ENCODE measurements at regions not wholly inside any gene's neighbourhood (a gene's known extent, or its start where the extent isn't known, plus 50 kb on each side); places are given as distances from the start of the nearest gene placed in this dataset.

DNA sequence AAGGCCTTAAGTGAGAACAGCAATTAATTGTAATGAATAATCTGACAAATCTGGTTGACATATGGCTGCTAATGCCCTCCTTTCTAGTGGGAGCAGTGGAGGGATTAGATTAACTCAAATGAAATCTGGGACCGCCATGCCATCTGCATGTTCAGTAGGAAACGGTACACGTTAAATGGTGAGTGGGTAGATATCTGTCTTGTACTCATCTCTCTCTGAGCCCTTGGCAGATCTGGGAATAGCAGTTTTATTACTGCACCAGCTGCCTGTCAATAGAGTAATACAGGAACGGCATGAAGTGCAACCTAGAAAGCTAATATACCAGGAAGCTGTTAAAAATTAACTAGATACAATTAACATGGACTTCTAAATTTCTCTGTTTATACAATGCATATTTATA, 258.8 kb downstream of the GPD2 start:
- ATAC-seq, result no peak
- no peak for DNase-seq (ENCODE audit: low spot score)

DNA sequence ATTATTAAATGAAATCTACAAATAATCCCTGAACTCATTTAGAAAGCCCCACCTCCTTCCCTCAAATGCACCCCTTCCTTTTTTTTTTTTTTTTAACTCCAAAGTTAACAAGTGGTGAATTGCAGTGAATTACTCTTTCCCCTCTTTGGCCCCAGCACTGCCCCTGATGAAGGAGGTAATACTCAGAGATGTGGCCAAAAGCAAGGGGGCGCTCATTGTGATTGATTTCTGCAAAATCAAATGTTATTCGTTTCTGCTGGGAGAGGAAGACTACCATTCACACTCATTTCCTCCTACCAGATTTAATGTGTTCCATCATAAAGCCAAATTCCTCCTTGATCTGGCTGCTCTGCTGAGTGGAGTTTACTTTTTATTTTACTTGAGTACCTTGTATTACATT, 259.4 kb downstream of the GPD2 start:
- DNase-seq (ENCODE audit: low spot score) (no peak), ATAC-seq (no peak)

DNA sequence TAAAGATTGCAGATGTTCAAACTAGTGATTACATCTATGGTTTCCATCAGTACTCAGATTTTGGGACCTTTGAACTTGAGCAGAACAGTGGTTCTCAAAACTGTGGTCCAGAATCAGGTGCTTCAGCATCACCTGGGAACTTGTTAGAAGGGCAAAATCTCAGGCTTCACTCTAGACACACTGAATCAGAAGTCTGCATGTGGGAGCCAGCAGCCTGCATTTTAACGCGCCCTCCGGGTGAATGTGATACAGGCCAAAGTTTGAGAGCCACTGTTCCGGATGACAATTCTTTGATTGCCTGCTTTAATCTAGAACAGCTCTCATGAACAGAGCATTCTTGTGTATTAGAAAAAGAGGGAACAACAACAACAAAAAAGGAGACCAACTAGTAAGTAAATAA, 261.7 kb downstream of the GPD2 start:
- no peak for DNase-seq (ENCODE audit: low spot score)
- no peak for ATAC-seq

DNA sequence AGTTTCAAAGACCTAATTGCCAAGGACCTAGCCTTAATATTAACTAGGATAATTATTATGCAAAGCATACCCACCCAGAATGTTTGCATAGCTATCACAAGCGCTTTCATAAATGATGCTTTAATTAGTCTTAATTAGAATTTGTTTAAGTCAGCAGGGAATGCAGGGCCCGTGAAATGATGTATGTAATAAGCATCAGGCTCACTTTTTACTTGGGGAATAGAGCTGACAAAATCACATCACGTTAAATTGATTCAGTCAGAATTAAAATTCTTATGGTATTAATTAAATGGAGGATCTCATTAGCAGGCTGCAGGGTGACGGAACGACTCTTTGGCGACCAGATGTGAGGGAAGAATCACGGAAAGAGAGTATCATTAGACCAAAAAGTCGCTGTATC, 264.5 kb downstream of the GPD2 start:
- no peak for DNase-seq (ENCODE audit: low spot score)
- ATAC-seq, result no peak

DNA sequence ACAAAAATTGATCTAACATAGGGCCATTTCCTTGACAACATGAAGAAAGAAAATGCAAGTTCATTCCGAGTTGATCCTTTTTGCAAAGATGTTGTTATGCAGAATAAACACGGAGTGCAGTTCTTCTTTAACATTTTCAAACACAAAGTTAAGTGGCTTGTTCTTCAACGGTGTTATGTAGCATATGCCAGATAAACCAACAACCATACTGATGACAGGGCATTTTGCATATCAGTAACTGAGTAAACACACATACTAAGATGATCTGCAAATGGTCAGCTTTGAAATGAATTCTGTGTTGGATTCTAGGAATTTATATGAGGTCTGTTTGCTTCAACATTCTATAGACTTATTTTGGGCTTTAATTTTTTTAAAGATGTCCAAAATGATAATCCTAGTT, 266.4 kb downstream of the GPD2 start:
- no peak for ATAC-seq
- no peak for DNase-seq (ENCODE audit: low spot score)

DNA sequence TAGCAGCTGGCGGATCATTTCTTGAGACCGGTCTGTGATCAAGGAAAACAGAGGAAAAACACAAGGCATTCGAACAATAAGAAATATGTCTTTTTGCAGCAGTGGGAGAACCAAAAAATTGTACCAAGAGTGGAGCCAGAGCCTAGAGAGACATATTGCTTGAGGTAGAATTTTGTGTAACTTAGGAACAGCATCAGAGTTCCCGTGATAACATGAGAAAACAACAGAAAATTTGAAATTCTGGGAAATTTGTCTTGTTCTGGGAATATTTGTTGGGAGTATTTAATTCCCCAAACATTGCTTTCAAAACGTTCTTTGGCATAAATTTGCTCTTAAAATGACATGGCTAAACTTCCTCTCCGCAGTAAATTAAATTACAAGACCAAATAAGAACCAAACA, 267.5 kb downstream of the GPD2 start:
- DNase-seq (ENCODE audit: low spot score), result no peak
- no peak for ATAC-seq

DNA sequence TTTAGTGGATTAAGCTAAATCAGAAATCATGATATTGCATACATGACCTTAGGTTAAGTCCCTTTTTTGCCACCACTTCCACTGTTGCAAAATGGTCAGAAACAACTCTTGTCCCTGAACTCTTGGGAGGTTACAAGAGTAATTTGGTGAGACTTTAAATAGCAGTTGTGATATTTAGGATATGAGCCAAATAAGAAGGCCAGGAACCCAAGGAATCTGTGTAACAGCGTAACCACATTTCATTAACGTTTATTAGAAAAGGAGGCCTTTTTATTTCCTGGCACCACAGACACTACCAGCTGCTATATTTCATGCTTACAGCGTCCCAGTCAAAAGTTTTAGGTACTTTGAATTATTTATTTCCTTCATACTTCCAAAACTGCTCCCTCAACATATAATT, 268.0 kb downstream of the GPD2 start:
- DNase-seq (ENCODE audit: low spot score) (no peak), ATAC-seq (no peak)

DNA sequence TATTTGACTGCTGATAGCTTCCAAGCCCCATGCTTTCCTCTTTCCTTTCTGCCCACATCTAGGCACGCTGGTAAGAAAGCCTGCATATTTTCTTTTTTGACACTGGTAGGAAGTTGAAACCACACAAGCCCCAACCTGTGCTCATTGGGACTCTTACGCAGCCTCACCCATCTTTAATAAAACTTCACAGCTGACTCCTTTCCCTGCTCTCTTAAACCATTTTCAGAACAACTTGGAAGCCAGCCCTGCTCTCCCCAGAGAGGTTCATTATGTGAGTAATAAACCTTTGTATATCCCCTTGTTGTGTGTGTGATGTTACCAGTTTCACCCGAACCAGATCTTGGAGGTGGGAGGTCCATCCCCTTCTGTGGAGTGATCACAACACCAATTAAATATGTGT, 268.4 kb downstream of the GPD2 start:
- DNase-seq (ENCODE audit: low spot score), result no peak
- ATAC-seq, result no peak

DNA sequence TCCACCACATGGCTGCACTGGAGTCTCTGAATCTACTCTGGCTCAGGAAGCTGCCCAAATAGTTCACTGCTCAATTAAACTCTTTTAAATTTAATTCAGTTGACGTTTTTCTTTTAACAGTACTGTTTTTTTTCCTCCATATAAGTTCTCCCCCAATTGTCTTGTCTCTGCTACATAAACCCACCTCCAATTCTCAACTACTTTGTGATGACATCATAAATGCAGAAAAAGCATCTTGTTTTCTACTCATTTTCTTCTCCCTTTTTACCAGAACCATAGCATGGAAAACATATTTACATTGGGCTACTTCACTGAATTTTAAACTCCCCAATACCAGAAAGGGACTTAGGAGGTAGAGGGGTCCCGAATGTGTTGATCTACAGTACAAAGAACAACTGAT, 270.4 kb downstream of the GPD2 start:
- DNase-seq (ENCODE audit: low spot score) (no peak), ATAC-seq (no peak)

DNA sequence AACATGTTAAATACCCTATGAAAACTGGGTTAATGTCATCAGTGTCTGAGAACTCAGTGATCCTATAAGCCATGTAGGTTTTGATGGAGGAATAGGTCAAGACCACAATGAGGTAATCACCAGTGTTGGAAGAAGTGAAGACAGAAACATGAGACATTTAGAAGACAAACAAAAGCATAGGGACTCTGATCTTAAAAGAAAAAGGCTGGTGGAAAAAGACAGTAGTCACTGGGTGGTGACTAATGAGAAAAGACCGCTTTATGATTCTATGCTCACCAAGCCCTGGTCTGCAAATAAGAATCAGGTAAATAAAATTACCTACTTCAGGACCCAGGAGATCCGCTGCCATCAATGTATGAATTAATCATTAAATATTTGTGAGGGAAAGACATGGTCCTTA, 271.9 kb downstream of the GPD2 start:
- ATAC-seq (no peak), DNase-seq (ENCODE audit: low spot score) (no peak)

DNA sequence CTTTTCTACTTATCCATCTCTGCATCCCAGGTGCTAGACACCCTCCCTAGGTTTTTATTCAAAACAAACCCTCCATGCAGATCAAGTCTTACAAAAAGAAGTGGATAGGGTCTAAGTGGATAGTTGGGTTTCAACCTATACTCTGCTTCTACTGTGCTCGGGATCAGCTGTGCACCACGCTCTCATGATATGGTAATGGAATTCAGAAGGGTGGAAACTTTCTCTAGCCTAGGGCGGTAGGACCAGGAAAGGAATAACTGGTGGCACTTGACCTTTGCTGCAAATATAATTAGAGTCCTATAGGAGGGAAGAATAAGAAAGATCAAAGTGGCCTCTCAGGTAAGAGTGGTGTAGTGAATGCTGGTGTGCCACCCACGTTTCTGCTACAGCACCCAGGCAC, 272.9 kb downstream of the GPD2 start:
- no peak for DNase-seq (ENCODE audit: low spot score)
- no peak for ATAC-seq

DNA sequence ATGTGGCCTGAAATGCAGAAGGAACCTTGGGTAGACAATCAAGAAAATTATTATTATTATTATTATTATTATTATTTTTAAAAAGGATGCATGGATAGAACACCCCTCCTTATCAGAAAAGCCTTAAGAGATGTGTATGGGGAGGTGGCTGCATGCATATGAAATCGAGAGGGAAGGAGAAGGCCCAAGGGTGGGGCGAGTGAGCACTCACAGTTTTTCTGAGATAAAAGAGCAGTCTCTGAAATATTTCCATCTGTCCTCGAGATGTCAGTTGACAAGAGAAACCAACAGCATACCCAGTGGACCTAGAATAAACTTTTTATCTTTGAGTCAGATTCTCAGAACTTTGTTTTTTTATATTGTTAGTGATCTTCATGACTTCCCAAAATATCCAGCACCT, 282.9 kb downstream of the GPD2 start:
- DNase-seq (ENCODE audit: low spot score) (no peak), ATAC-seq (no peak)

DNA sequence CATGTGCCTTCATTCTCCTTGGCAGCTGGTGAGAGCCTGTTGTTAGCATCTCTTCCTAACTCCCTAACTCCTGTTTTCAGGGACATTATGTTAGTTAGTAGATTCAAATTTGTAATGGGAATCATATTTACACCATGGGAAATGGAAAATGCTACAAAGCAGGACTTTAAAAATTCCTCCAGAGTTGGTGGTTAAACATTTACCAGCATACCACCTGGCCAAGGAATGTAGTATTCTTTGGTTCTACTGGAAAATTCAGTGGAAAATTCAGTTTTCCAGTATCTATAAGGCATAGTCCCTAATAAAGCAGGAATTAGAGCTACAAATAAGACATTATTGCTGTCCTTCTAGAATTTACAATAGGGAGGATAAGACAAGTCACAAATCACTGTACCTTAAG, 291.7 kb downstream of the GPD2 start:
- DNase-seq (ENCODE audit: low spot score) (no peak), ATAC-seq (peak; percentile 78)

DNA sequence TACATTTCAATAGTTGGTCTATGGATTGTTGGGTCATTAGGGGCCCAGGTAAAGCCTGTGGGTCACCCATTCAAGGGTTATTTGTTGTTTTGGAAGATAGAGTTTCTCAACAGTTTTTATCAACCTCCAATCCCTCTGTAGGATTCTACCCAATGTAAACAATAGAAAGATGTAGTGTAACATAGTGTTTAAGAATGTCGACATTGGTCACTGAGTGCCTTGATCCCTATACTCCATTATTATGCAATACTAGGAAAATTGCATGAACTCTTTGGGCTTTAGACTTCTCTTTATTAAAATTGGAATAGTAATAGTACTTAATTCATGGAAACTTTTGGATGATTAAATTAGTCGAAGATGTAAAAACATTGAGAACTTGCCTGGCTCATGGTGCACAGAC, 292.1 kb downstream of the GPD2 start:
- ATAC-seq (peak; percentile 58), DNase-seq (ENCODE audit: low spot score) (no peak)

DNA sequence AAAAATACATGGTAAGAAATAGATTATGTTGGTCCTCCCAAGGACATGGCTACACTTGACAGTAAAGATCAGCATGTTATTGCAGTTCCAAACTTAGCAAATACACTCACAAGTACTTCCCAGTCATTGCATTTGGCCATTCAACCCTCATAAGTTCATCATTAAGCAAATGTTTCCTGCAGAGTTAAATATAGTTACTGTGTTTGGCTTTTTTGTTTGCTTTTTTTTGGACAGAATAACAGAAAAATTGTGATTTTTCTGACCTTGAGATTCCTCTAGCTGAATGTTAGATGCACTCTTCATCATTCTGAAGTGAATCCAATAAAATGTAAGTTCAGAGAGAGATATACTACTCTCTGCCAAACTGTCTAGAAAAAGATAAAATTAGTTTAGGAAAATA, 295.3 kb downstream of the GPD2 start:
- no peak for DNase-seq (ENCODE audit: low spot score)
- no peak for ATAC-seq

DNA sequence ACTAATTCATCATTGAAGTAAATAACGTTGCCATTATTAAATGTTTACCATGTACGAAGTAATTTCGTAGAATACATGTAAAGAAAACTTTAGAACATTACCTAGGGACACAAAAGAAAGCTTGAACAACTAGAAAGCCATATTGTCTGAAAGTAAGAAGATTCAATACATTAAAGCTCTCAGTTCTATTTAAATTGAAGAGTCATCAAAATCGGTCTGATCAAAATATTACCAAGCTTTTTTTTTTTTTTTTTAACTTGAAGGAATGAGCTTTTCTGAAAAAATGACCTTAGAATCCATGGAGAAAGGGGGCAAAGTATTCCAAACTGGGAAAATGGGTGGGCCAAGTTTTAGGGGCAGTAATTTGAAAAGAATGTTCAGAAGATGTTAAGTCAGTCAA, 300.8 kb downstream of the GPD2 start:
- ATAC-seq (no peak), DNase-seq (ENCODE audit: low spot score) (no peak)

DNA sequence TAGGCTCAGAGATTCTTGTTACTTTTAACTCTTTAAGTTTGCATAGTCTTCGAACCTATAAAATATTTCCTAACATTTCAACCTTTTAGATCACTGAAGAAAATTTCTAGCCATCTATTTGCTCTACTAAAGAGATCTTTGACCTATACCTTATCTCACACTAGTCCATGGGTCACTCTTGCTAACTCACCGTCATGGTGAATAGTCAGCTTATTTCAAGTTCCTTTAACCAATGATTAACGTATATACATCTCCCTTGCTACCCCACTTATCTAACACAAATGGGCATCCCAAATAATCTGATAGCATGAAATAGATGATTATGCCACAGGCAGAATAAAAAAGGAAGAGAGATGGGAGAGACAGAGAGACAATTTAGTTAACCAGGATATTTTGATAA, 303.1 kb downstream of the GPD2 start:
- no peak for DNase-seq (ENCODE audit: low spot score)
- ATAC-seq, result no peak

DNA sequence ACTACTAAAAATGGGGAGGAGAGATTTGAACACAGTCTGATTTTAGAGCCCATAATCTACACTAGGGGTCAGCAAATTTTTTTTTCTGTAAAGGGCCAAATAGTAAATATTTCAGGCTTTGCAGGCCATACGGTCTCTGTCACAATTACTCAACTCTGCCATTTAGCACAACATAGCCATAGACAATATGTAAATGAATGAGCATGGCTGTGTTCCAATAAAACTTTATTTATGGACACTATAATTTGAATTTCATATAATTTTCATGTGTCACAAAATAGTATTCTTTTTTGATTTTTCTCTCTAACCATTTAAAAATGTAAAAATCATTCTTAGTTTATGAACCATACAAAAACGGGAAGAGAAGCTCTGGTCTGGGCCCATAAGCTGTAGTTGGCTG, 309.4 kb downstream of the GPD2 start:
- DNase-seq (ENCODE audit: low spot score) (no peak), ATAC-seq (no peak)

DNA sequence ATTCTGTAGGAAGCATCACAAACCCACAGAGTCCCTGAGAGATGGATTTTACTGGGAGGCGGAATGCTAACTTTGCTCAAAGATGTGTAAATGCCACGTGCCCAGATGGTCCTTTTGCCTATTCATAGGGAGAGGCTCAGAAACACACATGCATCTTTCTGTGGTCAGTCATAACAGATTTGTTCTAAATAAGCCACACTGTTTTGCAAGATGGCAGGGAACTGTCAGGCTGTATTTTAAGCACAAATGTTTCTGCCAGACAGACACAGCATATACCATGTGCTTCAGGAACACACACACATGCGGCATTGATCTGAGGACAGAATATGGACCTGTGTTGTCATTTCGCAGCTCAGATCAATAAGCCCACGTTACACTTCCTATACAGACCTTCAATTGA, 312.0 kb downstream of the GPD2 start:
- DNase-seq (ENCODE audit: low spot score) (no peak), ATAC-seq (no peak)

DNA sequence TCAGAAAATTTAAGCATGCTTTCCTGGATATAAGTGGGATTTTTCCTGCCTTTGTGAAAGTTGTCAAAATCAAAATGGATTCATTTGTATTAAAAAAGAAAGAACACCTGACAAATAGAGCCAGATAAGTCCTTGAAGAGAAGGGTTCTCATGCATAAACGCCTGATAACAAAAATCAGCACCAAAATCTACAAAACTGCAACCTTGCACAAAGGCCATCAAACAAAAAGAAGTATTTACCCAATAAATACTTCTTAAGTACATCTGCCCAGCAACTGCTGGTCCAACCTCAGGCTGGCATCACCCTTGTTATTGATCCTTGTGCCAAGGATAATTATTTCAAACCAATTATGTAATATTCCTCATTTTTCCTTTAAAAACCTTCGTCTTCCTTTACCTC, 315.9 kb downstream of the GPD2 start:
- DNase-seq (ENCODE audit: low spot score) (no peak), ATAC-seq (no peak)

DNA sequence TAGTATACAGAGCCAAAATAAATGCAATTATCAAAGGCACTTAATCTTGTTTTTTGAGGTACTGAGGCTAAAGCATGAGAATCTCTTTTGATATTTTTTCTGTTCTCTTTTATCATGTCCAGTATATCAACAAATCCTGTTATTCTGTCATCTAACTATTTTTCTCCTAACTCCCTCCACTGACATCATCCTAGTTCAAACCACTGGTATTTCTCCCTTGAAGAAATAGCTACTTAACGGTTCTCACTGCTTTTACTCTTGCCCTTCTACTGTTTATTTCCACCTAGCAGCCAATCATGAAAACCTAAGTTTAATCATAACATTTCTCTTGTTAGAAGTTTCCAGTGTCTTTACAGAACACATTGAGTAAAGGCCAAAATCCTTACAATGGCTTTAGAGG, 317.6 kb downstream of the GPD2 start:
- ATAC-seq (no peak), DNase-seq (ENCODE audit: low spot score) (no peak)

DNA sequence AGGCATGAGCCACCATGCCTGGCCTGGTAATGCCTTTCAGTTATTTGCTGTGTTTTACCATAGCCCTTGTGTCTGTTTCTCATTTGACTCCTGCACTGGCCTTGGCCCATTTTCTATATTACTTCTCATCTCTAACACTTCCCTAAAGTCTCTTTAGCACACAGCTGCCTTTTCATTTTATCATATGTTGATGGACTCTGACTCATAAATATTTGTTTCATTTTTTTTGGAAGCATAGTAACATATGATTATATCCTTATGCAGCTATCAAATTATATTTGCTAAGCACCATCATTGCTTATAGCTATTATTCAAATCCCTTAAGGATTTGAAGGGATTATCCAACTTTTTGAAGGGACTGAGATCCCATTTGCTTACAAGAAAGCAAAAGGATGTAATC, 320.3 kb downstream of the GPD2 start:
- DNase-seq (ENCODE audit: low spot score) (no peak), ATAC-seq (no peak)

DNA sequence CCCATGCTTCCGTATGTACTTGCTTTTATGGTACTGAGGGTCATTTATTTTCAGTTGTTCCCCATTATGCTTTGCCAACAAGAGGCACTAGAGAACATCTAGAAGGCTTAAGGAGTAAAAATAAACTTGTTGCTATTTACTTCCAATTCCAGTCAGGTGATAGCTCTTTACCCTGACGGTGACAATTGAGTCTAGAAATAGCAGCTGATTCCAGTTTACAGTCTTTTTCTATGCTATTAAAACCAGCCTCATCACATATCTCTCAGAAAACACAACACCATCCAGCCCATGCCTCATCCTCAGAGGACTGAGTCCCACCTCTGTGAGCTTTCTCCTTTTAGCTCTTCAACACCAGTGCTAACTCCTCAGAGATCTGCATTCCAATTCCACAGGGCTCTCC, 327.0 kb downstream of the GPD2 start:
- ATAC-seq (no peak), DNase-seq (ENCODE audit: low spot score) (no peak)

DNA sequence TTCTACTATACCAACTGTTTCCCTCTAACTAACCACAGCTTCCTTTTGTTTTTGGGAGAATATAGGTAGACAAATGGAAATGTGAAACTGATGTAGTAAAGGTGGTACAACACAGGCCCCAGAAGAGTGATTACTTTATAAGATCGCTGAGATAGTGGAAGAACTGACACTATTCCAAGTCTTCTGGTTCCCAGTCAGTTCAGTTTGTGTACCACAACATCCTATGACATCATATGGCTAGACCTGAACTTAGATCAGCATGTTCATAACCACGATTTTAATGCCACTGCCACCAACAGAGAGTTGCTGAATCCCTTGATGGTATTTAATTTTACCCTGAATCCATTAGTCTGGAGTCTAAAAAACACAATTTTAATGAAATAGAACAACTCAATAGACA, 328.9 kb downstream of the GPD2 start:
- no peak for ATAC-seq
- no peak for DNase-seq (ENCODE audit: low spot score)
